ENCODE measurements at regions not wholly inside any gene's neighbourhood (a gene's known extent, or its start where the extent isn't known, plus 50 kb on each side); places are given as distances from the start of the nearest gene placed in this dataset.

DNA sequence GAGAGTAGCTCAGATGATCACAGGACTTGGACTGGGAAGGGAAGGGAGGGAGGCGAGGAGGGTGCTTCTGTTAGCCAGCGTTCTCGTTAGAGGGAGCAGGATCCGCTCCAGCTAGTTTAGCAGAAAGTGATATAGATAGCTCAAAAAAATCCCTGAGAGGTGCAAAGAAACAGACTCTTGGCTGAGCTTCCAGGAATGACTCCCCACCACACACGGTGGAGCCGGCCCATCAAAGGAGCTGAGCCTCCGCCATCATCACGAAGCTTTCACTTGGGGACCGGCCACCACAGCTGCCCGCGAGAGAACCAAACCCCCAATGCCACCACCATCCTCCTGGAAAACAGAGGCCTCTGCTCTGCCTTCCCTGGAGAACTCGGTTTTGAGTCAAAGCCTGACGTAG is 124.6 kb upstream of the BCL2L14 start:
- DNase-seq = no peak

GRCh38 chr12:11947213-11947612 is 123.5 kb upstream of the BCL2L14 start:
- no peak for DNase-seq

- no peak for DNase-seq
Measured at GRCh38 chr12:11949738-11950411, 120.9 kb upstream of the BCL2L14 start.

- DNase-seq = no peak
Measured at GRCh38 chr12:11951209-11951608, 119.5 kb upstream of the BCL2L14 start.

- no peak for DNase-seq
Measured at GRCh38 chr12:11953523-11953922, 117.2 kb upstream of the BCL2L14 start.

GRCh38 chr12:11954181-11954580 is 116.6 kb upstream of the BCL2L14 start:
- DNase-seq = no peak

DNA sequence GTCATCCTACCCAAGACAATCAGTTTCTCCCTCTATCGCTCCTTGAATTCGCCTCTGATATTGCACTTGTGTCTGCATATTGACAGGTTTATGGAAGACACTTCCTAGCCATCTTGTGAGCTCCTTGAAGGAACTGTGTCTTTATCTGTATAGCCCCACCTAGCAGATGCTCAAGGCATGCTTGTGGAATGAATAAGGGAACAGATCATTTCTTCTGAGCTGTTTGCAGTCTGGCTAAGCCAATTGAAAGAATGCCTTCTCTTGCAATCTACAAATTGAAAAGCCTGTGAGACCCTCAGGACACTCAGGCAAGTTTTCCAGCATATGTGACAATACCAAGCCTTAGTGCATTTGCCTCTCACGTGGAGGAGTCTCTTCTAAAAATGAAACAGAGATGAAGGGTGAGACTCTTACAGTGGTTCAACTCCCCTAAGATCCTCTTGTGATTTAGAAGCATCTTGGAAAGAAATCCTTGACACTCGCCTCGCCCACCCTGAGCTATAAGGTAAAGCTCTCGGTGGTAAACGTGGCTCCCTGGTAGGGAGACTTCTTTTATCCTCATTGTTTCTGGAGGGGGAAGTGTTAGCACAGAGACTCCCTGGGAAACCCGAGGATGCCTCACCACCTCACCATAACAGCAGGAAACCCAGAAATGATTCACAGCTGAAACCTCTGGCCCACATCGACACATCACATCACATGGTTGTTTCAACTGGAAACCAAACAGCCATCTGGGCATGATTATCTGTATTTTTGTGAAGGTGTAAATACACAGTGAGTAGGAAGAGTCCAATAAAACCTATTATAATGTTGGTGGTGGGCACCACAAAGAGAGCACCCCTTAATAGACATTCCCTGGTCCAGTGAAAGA is 112.3 kb upstream of the BCL2L14 start:
- DNase-seq = no peak

GRCh38 chr12:11959117-11959823 is 111.5 kb upstream of the BCL2L14 start:
- DNase-seq = no peak

GRCh38 chr12:11960646-11961045 is 110.1 kb upstream of the BCL2L14 start:
- no peak for DNase-seq

DNA sequence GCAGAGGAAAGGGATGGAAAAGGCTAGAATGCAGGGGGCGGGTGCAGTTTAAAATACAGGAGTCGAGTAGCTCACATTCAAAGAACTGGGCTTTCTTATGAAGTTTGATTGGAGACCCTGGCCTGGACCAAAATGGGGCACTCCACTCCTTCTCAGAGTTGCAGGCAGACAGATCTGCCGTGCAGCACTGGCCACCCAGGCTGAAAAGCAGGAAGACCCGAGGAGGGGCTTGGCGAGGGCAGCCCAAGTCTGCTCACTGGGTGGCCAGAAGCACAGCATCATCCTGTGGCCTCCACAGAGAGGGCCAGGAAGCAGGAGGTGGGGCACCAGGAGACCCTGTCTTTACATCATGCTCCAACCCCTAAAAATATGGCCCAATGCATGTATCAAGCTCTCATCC is 109.1 kb upstream of the BCL2L14 start:
- DNase-seq = no peak

DNA sequence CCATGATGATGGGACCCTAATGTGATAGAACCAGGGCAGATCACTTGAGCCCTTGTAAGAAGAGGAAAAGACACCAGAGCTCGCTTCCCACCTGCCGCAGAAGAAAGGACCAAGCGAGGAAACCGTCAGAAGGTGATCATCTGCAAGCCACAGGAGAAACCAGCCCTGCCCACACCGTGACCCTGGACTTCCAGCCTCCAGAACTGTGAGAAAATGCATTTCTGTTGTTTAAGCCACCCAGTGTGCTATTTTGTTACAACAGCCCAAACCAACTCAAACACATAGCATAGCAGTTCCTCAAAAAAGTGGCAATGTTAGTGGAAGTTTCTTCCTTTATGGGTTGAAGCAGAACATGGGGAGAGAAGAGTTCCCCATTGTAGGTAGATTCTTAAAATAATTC is 107.9 kb upstream of the BCL2L14 start:
- DNase-seq = no peak

DNA sequence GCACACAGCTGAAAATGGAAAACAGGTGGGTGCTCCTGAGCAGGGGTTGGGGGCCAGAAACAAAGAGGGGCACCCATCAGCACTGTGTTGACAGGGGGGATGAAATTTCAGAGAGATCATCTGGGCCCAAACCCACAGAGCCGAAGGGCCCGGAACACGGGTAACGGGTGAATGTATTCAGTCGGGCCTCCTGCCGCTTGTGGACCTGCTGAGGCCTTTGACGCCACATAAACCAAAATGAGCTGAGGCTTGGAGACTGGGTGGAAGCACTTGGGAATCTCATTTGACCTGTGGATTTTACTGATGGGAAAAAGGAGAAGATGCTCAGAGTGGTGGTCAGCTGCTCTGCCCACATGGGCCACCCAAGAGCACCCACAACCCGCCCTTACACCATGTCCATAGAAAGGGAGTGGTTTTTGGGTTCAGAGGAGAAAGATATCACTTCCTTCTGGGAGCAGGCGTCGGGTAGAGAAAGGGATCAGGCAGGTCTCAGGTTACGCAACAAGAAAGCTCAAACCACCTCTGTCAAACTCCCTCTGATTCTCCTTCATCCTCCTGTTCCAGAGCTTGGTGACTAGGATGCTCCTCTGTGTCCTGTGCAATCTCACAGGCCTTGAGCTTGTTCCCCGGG is 106.8 kb upstream of the BCL2L14 start:
- no peak for DNase-seq

GRCh38 chr12:11965258-11965910 is 105.4 kb upstream of the BCL2L14 start:
- DNase-seq = no peak

GRCh38 chr12:11967376-11968047 is 103.2 kb upstream of the BCL2L14 start:
- no peak for DNase-seq

DNA sequence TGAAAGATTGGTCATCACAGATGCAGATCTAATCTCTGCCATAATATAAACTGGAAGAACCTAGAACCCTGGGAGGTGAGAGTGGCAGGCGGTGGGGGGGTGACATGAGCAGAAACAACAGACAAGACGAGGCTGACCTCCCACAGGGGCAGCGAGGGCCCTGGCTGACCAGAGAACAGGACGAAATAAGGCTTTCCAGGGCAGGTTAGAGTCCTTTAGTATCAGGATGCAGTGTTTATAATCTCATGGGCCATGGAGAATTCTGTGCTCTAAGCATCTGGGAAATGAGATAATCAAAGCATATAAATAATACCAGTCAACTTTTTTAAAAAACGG is 102.7 kb upstream of the BCL2L14 start:
- no peak for DNase-seq

DNA sequence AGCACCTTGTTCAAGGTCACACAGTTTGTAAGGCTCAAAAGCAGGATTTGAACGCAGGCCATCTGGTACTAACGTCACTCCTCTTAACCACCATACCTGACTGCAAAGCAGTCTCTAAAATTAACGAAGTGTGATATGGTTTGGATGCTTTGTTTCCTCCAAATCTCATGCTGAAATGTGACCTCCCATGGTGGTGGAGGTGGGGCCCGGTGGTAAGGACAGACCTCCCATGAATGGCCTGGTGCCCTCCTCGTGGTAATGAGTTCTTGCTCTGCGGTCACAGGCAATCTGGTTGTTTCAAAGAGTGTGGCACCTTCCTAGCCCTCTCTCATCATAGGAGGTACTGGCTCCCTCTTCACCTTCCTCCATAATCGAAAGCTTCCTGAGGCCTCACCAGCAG is 102.2 kb upstream of the BCL2L14 start:
- DNase-seq = no peak

- DNase-seq = no peak
Measured at GRCh38 chr12:11969437-11970154, 101.1 kb upstream of the BCL2L14 start.

GRCh38 chr12:11970155-11970520 is 100.6 kb upstream of the BCL2L14 start:
- no peak for DNase-seq

- DNase-seq = no peak
Measured at GRCh38 chr12:11973396-11973795, 97.3 kb upstream of the BCL2L14 start.

- DNase-seq = no peak
Measured at GRCh38 chr12:11976005-11976404, 94.7 kb upstream of the BCL2L14 start.

- no peak for DNase-seq
Measured at GRCh38 chr12:11978726-11979384, 91.9 kb upstream of the BCL2L14 start.
